Left ventricle myocardium inferior (tissue), 1 donor: ENCODE measurements at regions not wholly inside any gene's neighbourhood (a gene's known extent, or its start where the extent isn't known, plus 50 kb on each side); places are given as distances from the start of the nearest gene placed in this dataset.
"Not testable (repeated sequence)": the region's sequence is repeated elsewhere in the genome, so short reads cannot be mapped to it uniquely, and the experiment has no call there.

Source experiments
- DNase-seq: peaks from one replicate; pipeline ENCODE4 v3.0.0-alpha.2; 2020
- H3K27ac ChIP-seq: fragments of 200-600 bp; replicated peaks from 2 replicates; pipeline ENCODE4 v1.8.0; 2021
- H3K27me3 ChIP-seq: fragments of 200-600 bp; 2 replicates; pipeline ENCODE4 v1.8.0; 2021; ENCODE audit warnings: low read depth
- H3K36me3 ChIP-seq: fragments of 200-600 bp; 2 replicates; pipeline ENCODE4 v1.8.0; 2021
- H3K4me1 ChIP-seq: fragments of 200-600 bp; 2 replicates; pipeline ENCODE4 v1.8.0; 2021
- H3K4me3 ChIP-seq: fragments of 200-600 bp; 2 replicates; pipeline ENCODE4 v1.8.0; 2021; ENCODE audit warnings: mild to moderate bottlenecking, moderate library complexity
- H3K9me3 ChIP-seq: fragments of 200-600 bp; replicated peaks from 2 replicates; pipeline ENCODE4 v1.8.0; 2021
- intact Hi-C: fragments of 100-400 bp; cut with micrococcal nuclease; formaldehyde crosslinking; loops from one replicate; pipeline ENCODE4 v1.11.0; 2022
- TF ChIP-seq, protein P1 (sequence below): fragments of 200-600 bp; IDR thresholded peaks from 2 replicates; pipeline ENCODE4 v1.8.0; 2021; ENCODE audit warnings: antibody characterized with exemption, mild to moderate bottlenecking, borderline replicate concordance
- donor health status: DM: no; HTN: yes; CAD: no; lungs with severe emphysema.

- Histone ChIP-seq H3K36me3 (no peaks in the 10 kb centered on the region), H3K4me3 (no peak overlapping the region), H3K9me3 (no peaks in the 10 kb centered on the region), H3K27me3 (no peaks in the 10 kb centered on the region), H3K27ac (no peak overlapping the region), H3K4me1 (peaks cover 4% of the 10 kb centered on the region)
- DNase-seq: no peak
- intact Hi-C loops: no loop called here
- TF ChIP-seq, protein P1, sequence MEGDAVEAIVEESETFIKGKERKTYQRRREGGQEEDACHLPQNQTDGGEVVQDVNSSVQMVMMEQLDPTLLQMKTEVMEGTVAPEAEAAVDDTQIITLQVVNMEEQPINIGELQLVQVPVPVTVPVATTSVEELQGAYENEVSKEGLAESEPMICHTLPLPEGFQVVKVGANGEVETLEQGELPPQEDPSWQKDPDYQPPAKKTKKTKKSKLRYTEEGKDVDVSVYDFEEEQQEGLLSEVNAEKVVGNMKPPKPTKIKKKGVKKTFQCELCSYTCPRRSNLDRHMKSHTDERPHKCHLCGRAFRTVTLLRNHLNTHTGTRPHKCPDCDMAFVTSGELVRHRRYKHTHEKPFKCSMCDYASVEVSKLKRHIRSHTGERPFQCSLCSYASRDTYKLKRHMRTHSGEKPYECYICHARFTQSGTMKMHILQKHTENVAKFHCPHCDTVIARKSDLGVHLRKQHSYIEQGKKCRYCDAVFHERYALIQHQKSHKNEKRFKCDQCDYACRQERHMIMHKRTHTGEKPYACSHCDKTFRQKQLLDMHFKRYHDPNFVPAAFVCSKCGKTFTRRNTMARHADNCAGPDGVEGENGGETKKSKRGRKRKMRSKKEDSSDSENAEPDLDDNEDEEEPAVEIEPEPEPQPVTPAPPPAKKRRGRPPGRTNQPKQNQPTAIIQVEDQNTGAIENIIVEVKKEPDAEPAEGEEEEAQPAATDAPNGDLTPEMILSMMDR: no peak
These were observed 91.9 kb upstream of the CHD1 start for GRCh38 chr5:99020698-99021048.

GRCh38 chr5:99019812-99020697, 91.2 kb upstream of the CHD1 start:
- intact Hi-C loops: no loop called here
- H3K27me3 ChIP-seq: no peaks in the 10 kb centered on the region
- H3K9me3 ChIP-seq: no peaks in the 10 kb centered on the region
- no peak overlapping the region for H3K4me3 ChIP-seq
- H3K36me3 ChIP-seq: no peaks in the 10 kb centered on the region
- no peak for DNase-seq
- TF ChIP-seq, protein P1: no peak
- no peak overlapping the region for H3K27ac ChIP-seq
- no peaks in the 10 kb centered on the region for H3K4me1 ChIP-seq

DNA sequence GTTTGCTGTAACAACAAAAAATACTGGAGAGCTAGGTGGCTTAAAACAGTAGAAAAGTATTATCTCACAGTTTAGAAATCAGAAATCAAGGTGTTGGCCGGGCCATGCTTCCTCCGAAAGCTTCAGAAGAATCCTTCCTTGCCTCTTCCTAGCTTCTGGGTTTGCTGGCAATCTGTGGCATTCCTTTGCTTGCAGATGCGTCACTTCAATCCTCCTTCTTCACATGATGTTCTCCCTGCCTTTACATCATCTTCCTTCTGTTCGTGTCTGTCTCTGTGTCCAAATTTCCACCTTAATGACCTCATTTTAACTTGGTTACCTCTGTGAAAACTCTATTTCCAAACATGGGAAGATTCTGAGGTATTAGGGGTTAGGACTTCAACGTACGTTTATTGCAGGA, 90.4 kb upstream of the CHD1 start:
- no peaks in the 10 kb centered on the region for H3K9me3 ChIP-seq
- no peaks in the 10 kb centered on the region for H3K36me3 ChIP-seq
- intact Hi-C loops: no loop called here
- H3K27me3 ChIP-seq: no peaks in the 10 kb centered on the region
- H3K4me1 ChIP-seq: no peaks in the 10 kb centered on the region
- H3K27ac ChIP-seq: no peak overlapping the region
- no peak for DNase-seq
- TF ChIP-seq, protein P1: no peak
- no peak overlapping the region for H3K4me3 ChIP-seq

DNA sequence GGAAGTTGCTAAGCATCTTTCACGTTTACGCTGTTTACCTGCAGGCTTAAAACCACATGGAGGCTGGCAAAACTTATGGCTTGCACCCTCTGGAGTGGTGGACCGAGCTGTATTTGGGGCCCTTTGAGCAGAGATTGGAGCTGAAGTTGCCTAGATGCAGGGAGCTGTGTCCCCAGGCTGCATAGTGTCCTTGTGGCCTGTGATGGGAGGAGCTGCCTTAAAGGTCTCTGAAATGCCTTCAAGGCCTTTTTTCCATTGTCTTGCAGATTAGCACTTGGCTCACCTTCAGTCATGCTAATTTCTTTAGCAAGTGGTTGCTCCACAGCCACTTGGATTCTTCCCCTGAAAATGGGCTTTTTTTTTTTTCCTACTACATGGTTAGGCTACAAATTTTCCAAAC, 81.5 kb upstream of the CHD1 start:
- no peak overlapping the region for H3K4me3 ChIP-seq
- H3K9me3 ChIP-seq: peaks cover 19% of the 10 kb centered on the region
- H3K36me3 ChIP-seq: no peaks in the 10 kb centered on the region
- no peaks in the 10 kb centered on the region for H3K27me3 ChIP-seq
- intact Hi-C loops: no loop called here
- TF ChIP-seq, protein P1: no peak
- no peak overlapping the region for H3K27ac ChIP-seq
- no peaks in the 10 kb centered on the region for H3K4me1 ChIP-seq
- DNase-seq: no peak

DNA sequence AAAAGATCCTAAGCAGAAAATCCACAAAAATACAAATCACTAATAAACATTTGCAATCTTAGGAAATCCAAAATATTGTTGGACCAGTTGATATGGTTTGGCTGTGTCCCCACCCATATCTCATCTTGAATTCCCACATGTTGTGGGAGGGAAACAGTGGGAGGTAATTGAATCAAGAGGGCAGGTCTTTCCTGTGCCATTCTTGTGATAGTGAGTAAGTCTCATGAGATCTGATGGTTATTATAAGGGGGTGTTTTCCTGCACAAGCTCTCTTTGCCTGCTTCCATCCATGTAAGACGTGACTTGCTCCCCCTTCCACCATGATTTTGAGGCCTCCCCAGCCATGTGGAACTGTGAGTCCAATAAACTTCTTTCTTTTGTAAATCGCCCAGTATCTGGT, 79.2 kb upstream of the CHD1 start:
- H3K27ac ChIP-seq, H3K4me3 ChIP-seq, H3K27me3 ChIP-seq, H3K4me1 ChIP-seq, H3K36me3 ChIP-seq, DNase-seq, intact Hi-C loops: not testable (repeated sequence)
- H3K9me3 ChIP-seq: peaks cover 16% of the 10 kb centered on the region

DNA sequence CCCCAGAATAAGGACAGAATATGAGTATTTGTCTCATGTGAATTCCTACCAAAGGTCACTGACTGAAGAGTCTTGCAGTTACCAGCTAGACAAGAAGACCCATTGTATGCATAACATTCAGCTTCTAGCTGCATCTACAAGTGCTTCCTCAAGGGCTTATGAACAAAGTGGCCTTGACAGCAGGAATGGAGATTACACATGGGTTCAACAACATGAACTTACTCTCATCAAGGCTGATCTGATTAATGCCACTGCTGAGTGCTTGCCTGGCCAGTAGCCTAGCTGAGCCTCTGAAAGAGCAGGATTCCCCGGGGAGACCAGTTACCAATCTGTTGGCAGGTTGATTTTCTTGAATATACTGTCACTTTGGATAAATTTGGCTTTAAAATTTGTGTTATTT, 76.7 kb upstream of the CHD1 start:
- H3K27ac ChIP-seq: no peak overlapping the region
- no peaks in the 10 kb centered on the region for H3K4me1 ChIP-seq
- H3K9me3 ChIP-seq: peaks cover 6% of the 10 kb centered on the region
- H3K36me3 ChIP-seq: no peaks in the 10 kb centered on the region
- intact Hi-C loops: no loop called here
- TF ChIP-seq, protein P1: no peak
- no peak overlapping the region for H3K4me3 ChIP-seq
- no peaks in the 10 kb centered on the region for H3K27me3 ChIP-seq
- DNase-seq: no peak
